ENCODE measurements at regions not wholly inside any gene's neighbourhood (a gene's known extent, or its start where the extent isn't known, plus 50 kb on each side); places are given as distances from the start of the nearest gene placed in this dataset.

DNA sequence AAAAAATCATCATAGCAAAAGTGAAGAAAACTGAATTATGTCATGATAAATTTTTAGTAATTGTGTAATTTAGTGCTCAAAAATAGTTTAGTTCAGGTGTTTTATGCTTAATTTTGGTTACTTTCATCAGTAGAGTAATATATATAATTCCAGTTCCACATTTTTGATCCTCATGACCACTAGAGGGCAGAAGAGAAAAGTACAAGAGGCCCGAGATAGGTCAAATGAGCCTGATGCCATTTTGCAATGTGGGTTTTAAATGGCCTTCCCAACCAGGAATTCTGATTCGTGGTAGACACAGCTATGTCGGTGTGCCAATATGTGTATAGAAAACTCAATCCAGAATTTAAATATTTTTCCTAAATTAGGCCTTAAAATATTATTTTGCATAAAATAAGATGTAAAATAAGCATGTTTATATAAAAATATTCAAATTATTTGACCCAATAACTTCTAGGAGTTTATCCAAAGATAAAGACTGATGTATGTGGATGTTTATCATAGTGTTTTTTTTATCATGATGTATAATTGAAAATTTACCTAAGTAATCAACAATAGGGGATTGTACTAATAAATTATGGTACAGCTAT lies 159.7 kb upstream of the RPS6KA2 start:
- no peak overlapping the region for H3K4me3 Mint-ChIP-seq
- peak; percentile 53 to 72 for ATAC-seq (ENCODE audit: low read depth in 2 of 2)
- H3K27ac Mint-ChIP-seq = no peak overlapping the region
- no peaks in the 10 kb centered on the region for H3K4me1 Mint-ChIP-seq
- no peaks in the 10 kb centered on the region for H3K27me3 Mint-ChIP-seq
- DNase-seq = peak; percentile 55
- peaks cover 0 to 2% (median 0%) of the 10 kb centered on the region in 7 donors for H3K9me3 Mint-ChIP-seq
- no peaks in the 10 kb centered on the region for H3K36me3 Mint-ChIP-seq

DNA sequence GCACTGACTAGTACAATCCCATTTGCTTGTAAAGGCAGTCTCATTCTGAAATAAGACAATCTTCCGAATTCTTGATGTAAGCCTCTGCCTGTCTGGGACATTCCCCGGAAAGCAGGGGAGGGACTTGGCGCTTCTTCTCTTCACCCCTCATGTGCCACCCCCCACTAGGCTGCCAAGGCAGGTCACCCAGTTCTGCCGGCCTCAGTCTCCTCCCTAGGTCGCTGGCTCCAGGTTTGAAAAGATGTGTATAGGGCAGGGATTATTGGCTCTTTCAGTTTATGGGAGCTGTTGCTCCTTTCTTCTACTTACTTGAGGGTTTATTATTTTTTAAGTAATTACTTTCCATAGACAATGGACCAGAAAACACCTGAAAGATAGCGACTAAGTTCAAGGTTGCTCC lies 158.1 kb upstream of the RPS6KA2 start:
- no peak for ATAC-seq (ENCODE audit: low read depth in 2 of 2)
- no peak for DNase-seq
- Mint-ChIP-seq H3K27ac (no peak overlapping the region), H3K27me3 (no peaks in the 10 kb centered on the region), H3K4me1 (no peaks in the 10 kb centered on the region), H3K36me3 (no peaks in the 10 kb centered on the region), H3K4me3 (no peak overlapping the region), H3K9me3 (peaks cover 0 to 2% (median 0%) of the 10 kb centered on the region in 7 donors)

DNA sequence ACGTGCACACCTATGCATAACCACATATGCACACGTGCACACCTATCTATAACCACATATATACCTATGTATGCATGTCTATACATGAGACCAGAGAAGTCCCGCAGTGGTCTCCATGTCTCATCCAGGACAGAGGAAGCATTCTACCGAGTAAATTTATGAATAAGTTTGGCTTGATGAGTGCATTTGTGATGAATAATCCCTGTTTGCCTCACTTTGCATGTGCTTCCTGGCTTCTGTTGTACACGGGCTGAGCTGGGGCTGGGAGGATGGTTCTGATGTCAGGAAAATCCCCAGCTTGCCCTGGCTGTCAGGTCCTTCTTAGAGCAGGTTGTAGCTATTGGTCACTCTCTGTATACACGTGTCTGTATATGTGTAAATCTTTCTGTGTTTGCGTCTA lies 157.6 kb upstream of the RPS6KA2 start:
- no peak overlapping the region for H3K4me3 Mint-ChIP-seq
- DNase-seq = no peak
- no peaks in the 10 kb centered on the region for H3K4me1 Mint-ChIP-seq
- no peak for ATAC-seq (ENCODE audit: low read depth in 2 of 2)
- no peak overlapping the region for H3K27ac Mint-ChIP-seq
- no peaks in the 10 kb centered on the region for H3K9me3 Mint-ChIP-seq
- H3K27me3 Mint-ChIP-seq = no peaks in the 10 kb centered on the region
- H3K36me3 Mint-ChIP-seq = no peaks in the 10 kb centered on the region

DNA sequence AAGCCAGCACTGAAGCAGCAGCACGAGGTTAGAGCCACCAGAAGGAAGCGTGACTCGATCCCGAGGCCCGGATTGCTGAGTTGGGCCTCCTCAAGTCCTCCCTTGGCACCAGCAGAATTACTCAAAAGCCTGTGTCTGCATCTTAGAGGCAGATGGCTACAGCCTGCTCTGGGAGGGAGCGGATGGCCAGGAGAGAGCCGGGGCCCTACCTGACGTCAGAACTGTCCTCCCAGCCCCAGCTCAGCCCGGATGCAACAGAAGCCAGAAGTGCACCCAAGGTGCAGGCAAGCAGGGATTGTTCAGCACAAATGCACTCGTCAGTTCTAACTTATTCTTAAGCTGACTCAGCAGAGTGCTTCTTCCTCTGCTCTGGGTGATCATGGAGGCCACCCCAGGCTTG lies 155.5 kb upstream of the RPS6KA2 start:
- Mint-ChIP-seq H3K4me3 (no peak overlapping the region), H3K27ac (no peak overlapping the region), H3K9me3 (no peaks in the 10 kb centered on the region), H3K4me1 (no peaks in the 10 kb centered on the region), H3K36me3 (no peaks in the 10 kb centered on the region), H3K27me3 (no peaks in the 10 kb centered on the region)
- no peak for ATAC-seq (ENCODE audit: low read depth in 2 of 2)
- no peak for DNase-seq

DNA sequence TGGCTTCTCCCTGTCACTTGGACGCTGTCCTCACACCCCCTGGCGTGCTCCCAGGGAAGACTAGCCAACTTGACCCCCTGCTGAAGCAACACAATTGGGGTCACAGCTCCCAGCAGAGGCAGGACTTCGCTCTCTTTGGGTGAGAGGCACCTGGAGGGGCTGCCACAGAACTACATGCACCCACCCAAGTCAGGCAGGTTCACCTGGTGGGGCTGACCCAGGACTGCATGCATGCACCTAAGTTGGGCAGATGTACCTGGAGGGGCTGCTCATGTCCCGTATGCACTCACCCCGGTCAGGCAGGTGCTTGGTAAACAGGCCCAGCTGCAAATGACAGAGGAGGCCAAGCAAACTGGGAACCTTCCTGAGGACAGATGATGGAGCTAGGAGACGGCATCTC lies 154.3 kb upstream of the RPS6KA2 start:
- no peaks in the 10 kb centered on the region for H3K4me1 Mint-ChIP-seq
- no peaks in the 10 kb centered on the region for H3K9me3 Mint-ChIP-seq
- H3K27me3 Mint-ChIP-seq = peaks cover 0 to 7% (median 0%) of the 10 kb centered on the region in 3 donors
- H3K27ac Mint-ChIP-seq = peak overlapping the region in 1 of 6 donors; percentile 56
- ATAC-seq (ENCODE audit: low read depth in 2 of 2) = no peak
- no peak overlapping the region for H3K4me3 Mint-ChIP-seq
- no peak for DNase-seq
- H3K36me3 Mint-ChIP-seq = no peaks in the 10 kb centered on the region

DNA sequence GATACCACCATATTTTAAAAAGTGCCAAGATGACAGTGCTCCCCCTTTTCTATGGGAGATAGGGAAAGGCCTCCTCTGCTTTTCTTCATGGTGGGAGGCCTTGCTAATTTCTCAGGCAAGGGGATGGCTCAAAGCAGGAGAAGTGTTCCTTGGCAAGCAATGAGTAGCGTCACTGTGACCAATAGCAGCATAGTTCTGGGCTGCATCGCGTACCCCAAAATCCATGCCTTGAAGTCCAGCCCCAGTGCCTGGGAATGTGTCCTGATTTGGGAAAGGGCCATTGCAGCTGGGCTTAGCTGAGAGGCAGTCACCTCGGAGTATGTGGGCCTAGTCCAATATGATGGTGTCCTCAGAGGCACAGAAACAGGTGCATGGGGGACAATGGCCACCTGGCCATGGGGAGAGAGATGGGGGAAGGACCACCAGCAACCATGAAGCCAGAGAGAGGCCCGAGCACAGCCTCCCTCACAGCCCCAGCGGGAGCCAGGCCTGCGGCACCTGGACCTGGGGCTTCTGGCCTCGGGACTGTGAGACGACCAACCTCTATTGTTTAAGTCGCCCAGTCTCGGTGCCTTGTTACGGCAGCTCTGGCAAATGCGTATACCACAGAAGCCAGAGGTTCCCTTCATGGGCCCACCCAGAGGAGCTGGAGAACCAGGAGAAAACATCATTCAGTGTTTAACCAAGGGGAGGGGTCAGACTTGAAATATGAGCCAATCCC lies 153.1 kb upstream of the RPS6KA2 start:
- H3K4me1 Mint-ChIP-seq = peaks cover 0 to 5% (median 4%) of the 10 kb centered on the region in 3 donors
- ATAC-seq (ENCODE audit: low read depth in 2 of 2) = no peak
- H3K27me3 Mint-ChIP-seq = peaks cover 0 to 7% (median 7%) of the 10 kb centered on the region in 3 donors
- H3K9me3 Mint-ChIP-seq = no peaks in the 10 kb centered on the region
- H3K36me3 Mint-ChIP-seq = no peaks in the 10 kb centered on the region
- no peak for DNase-seq
- no peak overlapping the region for H3K4me3 Mint-ChIP-seq
- no peak overlapping the region for H3K27ac Mint-ChIP-seq

DNA sequence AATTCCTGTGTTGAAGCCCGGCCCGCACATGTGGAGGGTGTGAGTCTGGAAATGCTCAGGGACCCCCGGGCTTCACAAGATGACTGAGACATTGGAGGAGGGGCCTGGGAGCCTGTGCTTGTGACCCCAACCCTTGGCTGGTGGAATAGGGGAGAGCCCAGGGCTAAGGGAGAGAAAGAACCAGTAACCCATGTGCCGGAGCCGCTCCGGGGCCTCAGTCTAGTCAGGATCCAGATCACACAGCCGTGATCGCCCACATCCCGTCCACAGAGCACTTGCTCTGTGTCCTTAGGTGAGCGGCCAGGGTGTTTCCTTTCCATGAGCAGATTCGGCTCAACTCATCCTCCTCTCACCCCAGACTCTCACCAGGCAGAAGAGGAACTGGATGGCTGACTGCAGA lies 152.3 kb upstream of the RPS6KA2 start:
- no peaks in the 10 kb centered on the region for H3K36me3 Mint-ChIP-seq
- peak overlapping the region in 1 of 6 donors; percentile 10 for H3K27ac Mint-ChIP-seq

DNA sequence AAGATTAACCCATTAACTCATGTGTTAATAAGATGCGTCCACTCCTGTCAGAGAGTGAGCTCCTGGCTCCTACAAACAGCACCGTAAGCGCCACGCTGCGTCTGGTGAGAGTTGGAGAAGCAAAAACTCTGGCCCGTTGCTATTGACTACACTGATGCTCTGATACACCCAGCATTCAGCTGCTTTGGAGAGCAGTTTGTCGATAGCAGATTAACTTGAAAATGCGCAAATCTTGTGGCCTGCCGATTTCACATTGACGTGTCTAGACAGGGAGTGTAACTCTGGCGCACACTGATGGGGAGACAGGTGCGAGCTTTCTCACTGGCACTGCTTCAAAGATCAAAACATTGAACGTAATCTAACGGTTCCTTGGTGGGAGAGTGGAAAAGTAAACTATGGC lies 151.7 kb upstream of the RPS6KA2 start:
- no peaks in the 10 kb centered on the region for H3K36me3 Mint-ChIP-seq
- no peak overlapping the region for H3K27ac Mint-ChIP-seq
- peaks cover 0 to 5% (median 4%) of the 10 kb centered on the region in 3 donors for H3K4me1 Mint-ChIP-seq
- H3K4me3 Mint-ChIP-seq = peak overlapping the region in 1 of 8 donors; percentile 61
- no peaks in the 10 kb centered on the region for H3K9me3 Mint-ChIP-seq
- no peak for DNase-seq
- peaks cover 0 to 7% (median 7%) of the 10 kb centered on the region in 3 donors for H3K27me3 Mint-ChIP-seq
- no peak for ATAC-seq (ENCODE audit: low read depth in 2 of 2)

More for the DNA sequence above, 152.3 kb upstream of the RPS6KA2 start:
- DNase-seq = no peak
- Mint-ChIP-seq H3K27me3 (peaks cover 0 to 7% (median 7%) of the 10 kb centered on the region in 3 donors), H3K4me1 (peaks cover 0 to 5% (median 4%) of the 10 kb centered on the region in 3 donors), H3K9me3 (no peaks in the 10 kb centered on the region), H3K4me3 (no peak overlapping the region)
- no peak for ATAC-seq (ENCODE audit: low read depth in 2 of 2)

DNA sequence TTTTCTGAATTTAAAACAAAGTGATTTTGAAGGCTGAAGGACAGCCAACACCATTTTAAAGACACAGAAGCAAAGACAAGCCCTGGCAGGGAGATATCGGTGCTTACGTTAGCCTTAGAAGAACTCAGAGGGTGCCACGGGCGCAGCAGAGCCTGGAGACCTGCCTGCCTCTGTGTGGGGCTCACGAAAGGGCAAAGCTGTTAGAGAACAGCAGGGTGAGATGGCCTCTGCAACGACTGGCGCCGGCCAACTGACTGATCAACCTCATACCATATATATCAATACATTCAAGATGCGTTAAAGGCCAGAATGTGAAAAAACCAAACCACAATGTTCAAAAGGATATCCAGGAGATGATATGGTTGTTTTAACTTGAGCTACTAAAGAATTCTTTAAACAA lies 151.0 kb upstream of the RPS6KA2 start:
- Mint-ChIP-seq H3K4me1 (peaks cover 0 to 5% (median 4%) of the 10 kb centered on the region in 3 donors), H3K9me3 (no peaks in the 10 kb centered on the region), H3K27me3 (peaks cover 0 to 13% (median 12%) of the 10 kb centered on the region in 3 donors), H3K27ac (no peak overlapping the region), H3K36me3 (no peaks in the 10 kb centered on the region), H3K4me3 (no peak overlapping the region)
- DNase-seq (no peak), ATAC-seq (ENCODE audit: low read depth in 2 of 2) (no peak)

DNA sequence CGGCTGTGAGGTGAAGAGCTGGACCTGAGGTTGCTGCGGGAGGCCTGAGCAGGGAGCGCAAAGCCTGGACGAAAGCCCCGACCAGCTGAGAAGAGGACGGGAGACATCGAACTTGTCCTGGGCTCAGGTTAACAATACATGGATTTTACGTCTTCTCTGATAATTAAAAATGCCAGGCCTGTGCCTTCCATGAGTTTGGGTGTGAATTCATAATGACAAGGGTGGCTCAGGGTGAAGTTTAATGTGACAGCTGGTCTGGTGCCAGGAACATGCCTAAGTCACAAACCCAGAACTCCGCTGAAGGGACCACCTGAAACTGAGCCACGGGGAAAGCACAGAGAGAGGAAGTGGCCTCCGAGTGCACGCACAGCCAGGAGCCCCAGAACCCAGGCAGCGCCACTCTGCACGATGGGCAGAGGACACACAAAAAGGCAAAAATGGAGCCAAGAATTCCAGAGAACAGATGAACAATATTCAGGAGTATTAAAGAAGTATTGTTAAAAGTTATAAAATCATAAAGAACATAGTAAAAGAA lies 150.1 kb upstream of the RPS6KA2 start:
- Mint-ChIP-seq H3K27me3 (peaks cover 0 to 22% (median 20%) of the 10 kb centered on the region in 3 donors), H3K4me3 (no peak overlapping the region), H3K9me3 (no peaks in the 10 kb centered on the region), H3K36me3 (no peaks in the 10 kb centered on the region), H3K4me1 (peaks cover 0 to 5% (median 4%) of the 10 kb centered on the region in 3 donors), H3K27ac (no peak overlapping the region)
- no peak for DNase-seq
- ATAC-seq (ENCODE audit: low read depth in 2 of 2) = no peak

DNA sequence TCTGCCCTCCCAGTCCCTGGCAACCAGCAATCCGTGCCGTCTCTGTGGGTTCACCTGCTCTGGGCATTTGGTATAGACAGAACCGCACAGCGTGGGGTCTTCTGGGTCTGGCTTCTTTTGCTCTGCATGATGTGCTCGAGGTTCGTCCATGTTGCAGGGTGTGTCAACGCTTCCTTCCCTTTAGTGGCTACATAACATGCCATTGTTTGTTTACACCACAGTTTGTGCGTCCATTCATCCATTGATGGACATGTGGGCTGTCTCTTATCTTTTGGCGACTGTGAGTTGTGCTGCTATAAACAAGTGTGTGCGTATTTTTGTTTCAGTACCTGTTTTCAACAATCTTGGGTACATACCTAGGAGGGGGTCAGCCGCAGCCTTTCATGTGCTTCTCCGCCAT lies 149.5 kb upstream of the RPS6KA2 start:
- DNase-seq = no peak
- ATAC-seq (ENCODE audit: low read depth in 2 of 2) = no peak
- peaks cover 0 to 5% (median 4%) of the 10 kb centered on the region in 3 donors for H3K4me1 Mint-ChIP-seq
- no peak overlapping the region for H3K4me3 Mint-ChIP-seq
- no peaks in the 10 kb centered on the region for H3K9me3 Mint-ChIP-seq
- peaks cover 0 to 28% (median 24%) of the 10 kb centered on the region in 3 donors for H3K27me3 Mint-ChIP-seq
- no peak overlapping the region for H3K27ac Mint-ChIP-seq
- H3K36me3 Mint-ChIP-seq = no peaks in the 10 kb centered on the region

DNA sequence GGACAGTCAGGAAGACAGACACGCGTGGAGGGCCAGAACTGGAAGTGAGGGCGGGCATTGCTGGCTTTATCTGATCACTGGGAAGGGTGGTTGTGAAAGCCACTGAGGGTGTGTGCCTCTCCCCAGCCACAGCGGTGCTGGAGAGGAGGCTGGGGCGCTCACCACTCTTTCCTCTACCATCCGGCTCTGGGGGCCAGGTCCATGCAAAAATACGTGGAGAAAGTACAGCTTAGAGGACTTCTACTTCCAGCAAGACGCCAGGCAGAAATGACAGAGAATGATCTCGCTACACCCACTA lies 148.8 kb upstream of the RPS6KA2 start:
- no peak for ATAC-seq (ENCODE audit: low read depth in 2 of 2)
- no peak for DNase-seq
- Mint-ChIP-seq H3K27me3 (peaks cover 0 to 32% (median 29%) of the 10 kb centered on the region in 3 donors), H3K9me3 (no peaks in the 10 kb centered on the region), H3K36me3 (no peaks in the 10 kb centered on the region), H3K4me1 (peaks cover 0 to 5% (median 4%) of the 10 kb centered on the region in 3 donors), H3K27ac (no peak overlapping the region), H3K4me3 (no peak overlapping the region)

DNA sequence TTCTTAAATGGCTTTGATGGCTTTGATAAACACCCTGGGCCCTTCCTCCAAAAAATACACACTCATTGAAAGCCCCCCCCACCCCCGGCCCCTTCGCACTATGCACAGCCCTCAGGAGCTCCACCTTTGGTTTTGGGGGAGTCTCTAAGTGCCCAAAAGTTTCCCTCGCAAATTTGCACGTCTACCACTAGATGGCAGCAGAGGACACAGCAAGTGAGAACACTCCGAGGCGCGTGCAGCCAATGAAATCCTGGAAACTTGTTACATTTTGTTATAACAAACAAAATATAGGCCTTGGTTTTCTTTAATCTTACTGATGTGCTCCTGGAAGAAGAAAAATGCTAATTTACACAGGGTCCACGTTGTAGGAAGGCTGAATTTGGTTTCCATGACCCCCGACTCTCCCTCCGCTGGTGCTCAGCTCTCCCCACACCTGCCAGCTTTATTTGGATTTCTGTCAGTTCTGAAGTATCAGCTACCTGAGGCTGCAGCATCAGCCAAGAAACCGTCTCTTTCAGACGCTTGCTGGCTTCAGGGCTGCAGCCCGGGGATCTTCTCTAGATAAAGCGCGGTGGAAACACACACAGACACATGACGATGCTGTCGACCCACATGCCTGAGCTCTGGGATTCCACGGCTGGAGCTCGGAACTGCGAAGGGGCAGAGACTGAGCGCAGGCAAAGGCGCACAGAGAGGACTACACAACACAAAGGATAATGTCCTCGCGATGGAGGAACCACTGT lies 148.3 kb upstream of the RPS6KA2 start:
- no peaks in the 10 kb centered on the region for H3K9me3 Mint-ChIP-seq
- ATAC-seq (ENCODE audit: low read depth in 2 of 2) = peak; percentile 51 to 72
- no peaks in the 10 kb centered on the region for H3K36me3 Mint-ChIP-seq
- H3K27ac Mint-ChIP-seq = peak overlapping the region in 1 of 6 donors; percentile 88
- peak; percentile 64 for DNase-seq
- peaks cover 0 to 5% (median 4%) of the 10 kb centered on the region in 3 donors for H3K4me1 Mint-ChIP-seq
- peaks cover 0 to 34% (median 32%) of the 10 kb centered on the region in 3 donors for H3K27me3 Mint-ChIP-seq
- H3K4me3 Mint-ChIP-seq = peak overlapping the region in 1 of 8 donors; percentile 36
